Erythroblast (primary cell): ENCODE measurements at regions not wholly inside any gene's neighbourhood (a gene's known extent, or its start where the extent isn't known, plus 50 kb on each side); places are given as distances from the start of the nearest gene placed in this dataset.

Source experiments
- GATA1 ChIP-seq: IDR thresholded peaks from 2 replicates; pipeline ENCODE4 v1.6.1; 2011; ENCODE audit warnings: low read depth, mild to moderate bottlenecking, control low read depth, low read length, moderate library complexity
- POLR2A ChIP-seq: IDR thresholded peaks from 2 replicates; pipeline ENCODE4 v1.6.1; 2011; ENCODE audit warnings: mild to moderate bottlenecking, low read length

- TF ChIP-seq POLR2A (no peak), GATA1 (no peak)
Observed at GRCh38 chr2:215742021-215742420, 271.3 kb downstream of the MREG start.
